SK-N-SH (cell line): ENCODE measurements at regions not wholly inside any gene's neighbourhood (a gene's known extent, or its start where the extent isn't known, plus 50 kb on each side); places are given as distances from the start of the nearest gene placed in this dataset.

Source experiments
- CTCF ChIA-PET: fragments of 300-600, 350-600 bp; formaldehyde crosslinking; extraction: SDS; loops from one replicate; lab custom pipeline; 2021; lab: Yijun Ruan, JAX
- POLR2A ChIA-PET: fragments of 350-600 bp; sonication (Branson Sonifier 250); formaldehyde crosslinking; extraction: SDS; loops from one replicate; lab custom pipeline; 2020; ENCODE audit warnings: antibody characterized with exemption, inconsistent platforms; lab: Yijun Ruan, JAX
- DNase-seq: peaks from one replicate; pipeline ENCODE4 v3.0.0; 2012
- H2AFZ ChIP-seq: fragments of 200-600 bp; sonication (generic); 2 replicates; pipeline ENCODE4 v1.8.1; 2016; ENCODE audit warnings: antibody characterized with exemption, mild to moderate bottlenecking, low read depth
- H3F3A ChIP-seq: fragments of 200-600 bp; sonication (generic); replicated peaks from 2 replicates; pipeline ENCODE3; 2016; ENCODE audit warnings: antibody characterized with exemption, mild to moderate bottlenecking; ENCODE audit not compliant: insufficient read depth
- H3K27ac ChIP-seq, 2 experiments: fragments of 200-500 bp in 1 of 2; fragments of 200-600 bp in 1 of 2; sonication (Bioruptor generic) in 1 of 2; sonication (generic), shearing (Covaris generic) in 1 of 2; 2 replicates each; pipeline versions ENCODE4 v1.5.1 to v1.6.1; 2014 to 2016; ENCODE audit warnings: low read depth in 2 of 2, inconsistent platforms in 1 of 2, low read length in 1 of 2, mild to moderate bottlenecking in 1 of 2, mixed read lengths in 1 of 2
- H3K27me3 ChIP-seq: fragments of 200-600 bp; sonication (generic), shearing (Covaris generic); 2 replicates; pipeline ENCODE4 v1.6.1; 2016; ENCODE audit warnings: mixed run types; ENCODE audit not compliant: insufficient read depth
- H3K36me3 ChIP-seq, 2 experiments: fragments of 200-500 bp in 1 of 2; fragments of 200-600 bp in 1 of 2; sonication (Bioruptor generic) in 1 of 2; sonication (generic) in 1 of 2; replicated peaks in 1 of 2; 2 replicates each; pipeline versions ENCODE3 to v1.5.1; 2014 to 2016; ENCODE audit warnings: low read length in 1 of 2, mild to moderate bottlenecking in 1 of 2; ENCODE audit not compliant: insufficient read depth in 2 of 2, control insufficient read depth in 1 of 2
- H3K4me1 ChIP-seq, 2 experiments: fragments of 200-500 bp in 1 of 2; fragments of 200-600 bp in 1 of 2; sonication (Bioruptor generic) in 1 of 2; sonication (generic), shearing (Covaris generic) in 1 of 2; 2 replicates each; pipeline versions ENCODE4 v1.5.1 to v1.6.1; 2014 to 2016; ENCODE audit warnings: low read depth in 1 of 2, low read length in 1 of 2, mixed run types in 1 of 2; ENCODE audit not compliant: insufficient read depth in 2 of 2, control insufficient read depth in 1 of 2
- H3K4me2 ChIP-seq: fragments of 200-600 bp; sonication (generic), shearing (Covaris generic); 2 replicates; pipeline ENCODE4 v1.6.1; 2017; ENCODE audit warnings: mixed run types
- H3K4me3 ChIP-seq, 2 experiments: fragments of 200-500 bp in 1 of 2; fragments of 200-600 bp in 1 of 2; sonication (Bioruptor generic) in 1 of 2; sonication (generic), shearing (Covaris generic) in 1 of 2; 2 replicates each; pipeline versions ENCODE4 v1.5.1 to v1.8.1; 2014 to 2016; ENCODE audit warnings: low read depth in 2 of 2, inconsistent platforms in 1 of 2, low read length in 1 of 2, mild to moderate bottlenecking in 1 of 2, mixed read lengths in 1 of 2, moderate library complexity in 1 of 2
- H3K79me2 ChIP-seq: fragments of 200-600 bp; sonication (generic); 2 replicates; pipeline ENCODE4 v1.8.1; 2017; ENCODE audit warnings: mild to moderate bottlenecking; ENCODE audit not compliant: insufficient read depth
- H3K9ac ChIP-seq: fragments of 200-600 bp; sonication (generic); 2 replicates; pipeline ENCODE4 v1.6.1; 2017; ENCODE audit warnings: mixed run types
- H3K9me2 ChIP-seq: fragments of 200-600 bp; sonication (generic); 2 replicates; pipeline ENCODE4 v1.6.1; 2017; ENCODE audit warnings: mixed run types
- H3K9me3 ChIP-seq: fragments of 200-600 bp; sonication (generic); 2 replicates; pipeline ENCODE4 v1.6.1; 2017; ENCODE audit warnings: mixed run types, mild to moderate bottlenecking, moderate library complexity
- H4K20me1 ChIP-seq: fragments of 200-600 bp; sonication (generic); 2 replicates; pipeline ENCODE4 v1.6.1; 2017; ENCODE audit warnings: mild to moderate bottlenecking, mixed run types; ENCODE audit not compliant: insufficient read depth
- CTCF ChIP-seq: fragments of 200-600 bp; sonication (generic); IDR thresholded peaks from 2 replicates; pipeline ENCODE4 v1.6.1; 2017; ENCODE audit warnings: antibody characterized with exemption, mild to moderate bottlenecking, moderate library complexity
- ELF1 ChIP-seq: IDR thresholded peaks from 2 replicates; pipeline ENCODE4 v1.4.0; 2012
- EP300 ChIP-seq, 2 experiments: IDR thresholded peaks; 2 replicates each; pipeline versions ENCODE4 v1.4.0 to v1.6.1; 2012; ENCODE audit warnings: borderline replicate concordance in 1 of 2, low read depth in 1 of 2, low read length in 1 of 2
- FOSL2 ChIP-seq: IDR thresholded peaks from 2 replicates; pipeline ENCODE4 v1.4.0; 2012; ENCODE audit warnings: low read depth, mild to moderate bottlenecking, moderate library complexity, borderline replicate concordance
- FOXJ3 ChIP-seq: sonication (generic); formaldehyde crosslinking; IDR thresholded peaks from 2 replicates; pipeline ENCODE4 v1.5.1; 2020; ENCODE audit warnings: mild to moderate bottlenecking, missing genetic modification reagents
- GATA2 ChIP-seq: sonication (generic); formaldehyde crosslinking; IDR thresholded peaks from 2 replicates; pipeline ENCODE4 v1.5.0; 2020; ENCODE audit warnings: mild to moderate bottlenecking, missing genetic modification reagents
- IRF3 ChIP-seq: fragments of 150-350 bp; IDR thresholded peaks from 2 replicates; pipeline ENCODE4 v1.6.1; 2016; ENCODE audit warnings: mild to moderate bottlenecking, low read depth, low read length
- MEF2A ChIP-seq: IDR thresholded peaks from 2 replicates; pipeline ENCODE4 v1.4.0; 2012; ENCODE audit warnings: low read depth, borderline replicate concordance
- MXI1 ChIP-seq: IDR thresholded peaks from 2 replicates; pipeline ENCODE4 v1.6.1; 2012; ENCODE audit warnings: mild to moderate bottlenecking, low read depth, low read length, improper control_type of control experiment
- RCOR1 ChIP-seq: fragments of 150-350 bp; IDR thresholded peaks from 2 replicates; pipeline ENCODE4 v1.6.1; 2017; ENCODE audit warnings: antibody characterized with exemption, low read length
- RFX5 ChIP-seq: IDR thresholded peaks from 2 replicates; pipeline ENCODE4 v1.6.1; 2012; ENCODE audit warnings: mild to moderate bottlenecking, improper control_type of control experiment, low read length
- RXRA ChIP-seq: IDR thresholded peaks from 2 replicates; pipeline ENCODE4 v1.4.0; 2012; ENCODE audit warnings: low read depth, mild to moderate bottlenecking, borderline replicate concordance
- SIN3A ChIP-seq: IDR thresholded peaks from 2 replicates; pipeline ENCODE4 v1.6.1; 2012; ENCODE audit warnings: low read depth, mild to moderate bottlenecking, low read length, moderate library complexity, borderline replicate concordance
- SMC3 ChIP-seq: IDR thresholded peaks from 2 replicates; pipeline ENCODE4 v1.6.1; 2012; ENCODE audit warnings: low read depth, low read length, improper control_type of control experiment
- TEAD4 ChIP-seq: IDR thresholded peaks from 2 replicates; pipeline ENCODE4 v1.4.0; 2012; ENCODE audit warnings: mild to moderate bottlenecking, borderline replicate concordance; ENCODE audit not compliant: insufficient read depth
- USF1 ChIP-seq: IDR thresholded peaks from 2 replicates; pipeline ENCODE4 v1.4.0; 2012; ENCODE audit warnings: low read depth, borderline replicate concordance
- YY1 ChIP-seq: IDR thresholded peaks from 2 replicates; pipeline ENCODE4 v1.4.0; 2012; ENCODE audit warnings: low read depth, mild to moderate bottlenecking
- ZBTB33 ChIP-seq: IDR thresholded peaks from 2 replicates; pipeline ENCODE4 v1.4.0; 2012; ENCODE audit warnings: low read depth, borderline replicate concordance
- WGBS: methylation state at CpG from one replicate; pipeline ENCODE4 v1.1.6; 2017; ENCODE audit warnings: low lambda C conversion rate; 5-methylcytosine and 5-hydroxymethylcytosine counted together
- TF ChIP-seq, protein P1 (sequence below): IDR thresholded peaks from 2 replicates; pipeline ENCODE4 v1.6.1; 2012; ENCODE audit warnings: mild to moderate bottlenecking, low read depth, low read length, moderate library complexity
- TF ChIP-seq, protein P2 (sequence below): fragments of 150-350 bp; IDR thresholded peaks from 2 replicates; pipeline ENCODE4 v1.6.1; 2017; ENCODE audit warnings: antibody characterized with exemption, low read length, low read depth, borderline replicate concordance

DNA sequence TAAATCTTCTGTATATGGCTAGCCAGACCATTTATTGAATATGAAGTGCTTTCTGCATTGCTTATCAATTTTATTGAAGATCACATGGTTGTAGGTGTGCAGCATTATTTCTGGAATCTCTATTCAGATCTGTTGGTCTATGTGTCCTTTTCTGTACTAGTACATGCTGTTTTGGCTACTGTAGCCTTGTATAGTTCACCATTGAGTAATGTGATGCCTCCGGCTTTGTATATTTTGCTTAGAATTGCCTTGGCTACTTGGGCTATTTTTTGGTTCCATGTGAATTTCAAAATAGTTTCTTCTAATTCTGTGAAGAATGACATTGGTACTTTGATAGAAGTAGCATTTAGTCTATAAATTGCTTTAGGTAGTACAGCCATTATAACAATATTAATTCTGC, 1187.2 kb downstream of the XPNPEP1 start (continued):
- TF ChIP-seq, protein P1, sequence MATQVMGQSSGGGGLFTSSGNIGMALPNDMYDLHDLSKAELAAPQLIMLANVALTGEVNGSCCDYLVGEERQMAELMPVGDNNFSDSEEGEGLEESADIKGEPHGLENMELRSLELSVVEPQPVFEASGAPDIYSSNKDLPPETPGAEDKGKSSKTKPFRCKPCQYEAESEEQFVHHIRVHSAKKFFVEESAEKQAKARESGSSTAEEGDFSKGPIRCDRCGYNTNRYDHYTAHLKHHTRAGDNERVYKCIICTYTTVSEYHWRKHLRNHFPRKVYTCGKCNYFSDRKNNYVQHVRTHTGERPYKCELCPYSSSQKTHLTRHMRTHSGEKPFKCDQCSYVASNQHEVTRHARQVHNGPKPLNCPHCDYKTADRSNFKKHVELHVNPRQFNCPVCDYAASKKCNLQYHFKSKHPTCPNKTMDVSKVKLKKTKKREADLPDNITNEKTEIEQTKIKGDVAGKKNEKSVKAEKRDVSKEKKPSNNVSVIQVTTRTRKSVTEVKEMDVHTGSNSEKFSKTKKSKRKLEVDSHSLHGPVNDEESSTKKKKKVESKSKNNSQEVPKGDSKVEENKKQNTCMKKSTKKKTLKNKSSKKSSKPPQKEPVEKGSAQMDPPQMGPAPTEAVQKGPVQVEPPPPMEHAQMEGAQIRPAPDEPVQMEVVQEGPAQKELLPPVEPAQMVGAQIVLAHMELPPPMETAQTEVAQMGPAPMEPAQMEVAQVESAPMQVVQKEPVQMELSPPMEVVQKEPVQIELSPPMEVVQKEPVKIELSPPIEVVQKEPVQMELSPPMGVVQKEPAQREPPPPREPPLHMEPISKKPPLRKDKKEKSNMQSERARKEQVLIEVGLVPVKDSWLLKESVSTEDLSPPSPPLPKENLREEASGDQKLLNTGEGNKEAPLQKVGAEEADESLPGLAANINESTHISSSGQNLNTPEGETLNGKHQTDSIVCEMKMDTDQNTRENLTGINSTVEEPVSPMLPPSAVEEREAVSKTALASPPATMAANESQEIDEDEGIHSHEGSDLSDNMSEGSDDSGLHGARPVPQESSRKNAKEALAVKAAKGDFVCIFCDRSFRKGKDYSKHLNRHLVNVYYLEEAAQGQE: no peak
- TF ChIP-seq, protein P2, sequence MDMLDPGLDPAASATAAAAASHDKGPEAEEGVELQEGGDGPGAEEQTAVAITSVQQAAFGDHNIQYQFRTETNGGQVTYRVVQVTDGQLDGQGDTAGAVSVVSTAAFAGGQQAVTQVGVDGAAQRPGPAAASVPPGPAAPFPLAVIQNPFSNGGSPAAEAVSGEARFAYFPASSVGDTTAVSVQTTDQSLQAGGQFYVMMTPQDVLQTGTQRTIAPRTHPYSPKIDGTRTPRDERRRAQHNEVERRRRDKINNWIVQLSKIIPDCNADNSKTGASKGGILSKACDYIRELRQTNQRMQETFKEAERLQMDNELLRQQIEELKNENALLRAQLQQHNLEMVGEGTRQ: no peak

- Histone ChIP-seq H3K4me3 (no peak overlapping the region), H4K20me1 (no peaks in the 10 kb centered on the region), H3K9ac (no peak overlapping the region), H3K9me2 (no peaks in the 10 kb centered on the region), H3K4me1 (no peaks in the 10 kb centered on the region), H2AFZ (no peak overlapping the region), H3K79me2 (no peaks in the 10 kb centered on the region), H3K27ac (peak overlapping the region in 1 of 2 experiments; percentile 40; a peak in 2 of 4 replicates), H3K27me3 (no peaks in the 10 kb centered on the region), H3K4me2 (no peak overlapping the region), H3K36me3 (no peaks in the 10 kb centered on the region), H3K9me3 (peaks cover 12% of the 10 kb centered on the region; the same call in 1 of the 2 replicates), H3F3A (peaks cover 14% of the 10 kb centered on the region)
- DNase-seq: no peak
- WGBS: 27% methylated on average over 5 of the region's 5 CpGs
- POLR2A ChIA-PET: no interaction called here
- CTCF ChIA-PET: no interaction called here
- TF ChIP-seq CTCF (no peak), RCOR1 (no peak), SMC3 (no peak), GATA2 (CRISPR knock-in tag) (no peak), MXI1 (no peak), IRF3 (no peak), ELF1 (no peak), FOXJ3 (no peak), TEAD4 (peak; percentile 92), EP300 (IDR thresholded peaks at IDR 0.05; ENCODE audit: borderline replicate concordance in 1 of 2, low read depth in 1 of 2, low read length in 1 of 2) (peak; percentile 21 to 89; a peak in 3 of 4 replicates), USF1 (no peak), RXRA (peak; percentile 68; the same call in 1 of the 2 replicates), FOSL2 (peak; percentile 80), SIN3A (no peak), RFX5 (no peak), MEF2A (no peak), ZBTB33 (peak; percentile 63; the same call in 1 of the 2 replicates), YY1 (no peak)
- TF ChIP-seq, protein P2: no peak
Measured at GRCh38 chr10:108735380-108735779, 1187.9 kb downstream of the XPNPEP1 start.
